HEK293 (cell line): ENCODE measurements at regions not wholly inside any gene's neighbourhood (a gene's known extent, or its start where the extent isn't known, plus 50 kb on each side); places are given as distances from the start of the nearest gene placed in this dataset.

ENCODE experiments used
- CTCF ChIP-seq: fragments of 450-650 bp; formaldehyde crosslinking; IDR thresholded peaks from 2 replicates; pipeline ENCODE4 v1.5.1; 2016; ENCODE audit warnings: missing biosample characterization, missing genetic modification characterization
- PRDM10 ChIP-seq: fragments of 450-650 bp; formaldehyde crosslinking; IDR thresholded peaks from 2 replicates; pipeline ENCODE4 v1.5.1; 2016; ENCODE audit warnings: missing biosample characterization, missing genetic modification characterization
- REST ChIP-seq: fragments of 450-650 bp; formaldehyde crosslinking; IDR thresholded peaks from 2 replicates; pipeline ENCODE4 v1.5.1; 2016; ENCODE audit warnings: missing biosample characterization, missing genetic modification characterization
- ZBTB17 ChIP-seq: fragments of 450-650 bp; formaldehyde crosslinking; IDR thresholded peaks from 2 replicates; pipeline ENCODE4 v1.5.1; 2016; ENCODE audit warnings: missing biosample characterization, missing genetic modification characterization
- ZNF211 ChIP-seq: fragments of 450-650 bp; formaldehyde crosslinking; IDR thresholded peaks from 2 replicates; pipeline ENCODE4 v1.5.1; 2016; ENCODE audit warnings: low read depth, missing biosample characterization, missing genetic modification characterization
- ZNF341 ChIP-seq: fragments of 450-650 bp; formaldehyde crosslinking; IDR thresholded peaks from 2 replicates; pipeline ENCODE4; 2016; ENCODE audit warnings: low read depth, missing biosample characterization, missing genetic modification characterization
- ZNF621 ChIP-seq: fragments of 450-650 bp; formaldehyde crosslinking; IDR thresholded peaks from 2 replicates; pipeline ENCODE4 v1.5.1; 2017; ENCODE audit warnings: missing biosample characterization, missing genetic modification characterization
- ZNF670 ChIP-seq: fragments of 450-650 bp; formaldehyde crosslinking; IDR thresholded peaks from 2 replicates; pipeline ENCODE4 v1.5.1; 2016; ENCODE audit warnings: missing biosample characterization, missing genetic modification characterization, low read depth
- ZNF776 ChIP-seq: fragments of 450-650 bp; formaldehyde crosslinking; IDR thresholded peaks from 2 replicates; pipeline ENCODE4 v1.5.0; 2017; ENCODE audit warnings: missing biosample characterization, missing genetic modification characterization, borderline replicate concordance
- TF ChIP-seq, protein P1 (sequence below): fragments of 450-650 bp; formaldehyde crosslinking; optimal IDR thresholded peaks from 2 replicates; pipeline ENCODE3; 2016; ENCODE audit warnings: missing biosample characterization, mild to moderate bottlenecking, missing genetic modification characterization

DNA sequence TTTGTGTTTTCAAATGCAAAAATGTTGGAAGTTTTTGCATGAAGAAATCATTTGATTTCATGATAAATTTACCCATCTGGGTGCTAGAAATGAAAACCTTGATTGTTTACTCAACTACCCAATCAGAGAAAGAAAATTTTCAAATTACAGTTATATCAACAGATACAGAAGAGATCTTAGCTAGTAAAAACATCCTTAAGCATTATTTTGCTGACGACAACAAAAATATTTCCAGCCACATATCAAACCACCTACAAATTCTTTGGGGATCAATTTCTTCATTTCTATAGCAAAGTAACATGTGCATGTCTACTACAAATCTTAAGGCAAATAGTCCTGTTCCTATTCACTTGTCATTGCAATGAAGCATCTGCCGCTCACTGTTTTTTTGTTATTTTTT lies 530.3 kb downstream of the ZIC1 start:
- TF ChIP-seq CTCF (tag by site-specific recombination) (no peak), ZNF670 (tag by site-specific recombination) (no peak), REST (no peak), PRDM10 (tag by site-specific recombination) (no peak), ZNF341 (no peak), ZNF211 (no peak), ZBTB17 (tag by site-specific recombination) (no peak), ZNF776 (no peak), ZNF621 (tag by site-specific recombination) (no peak)
- TF ChIP-seq, protein P1, sequence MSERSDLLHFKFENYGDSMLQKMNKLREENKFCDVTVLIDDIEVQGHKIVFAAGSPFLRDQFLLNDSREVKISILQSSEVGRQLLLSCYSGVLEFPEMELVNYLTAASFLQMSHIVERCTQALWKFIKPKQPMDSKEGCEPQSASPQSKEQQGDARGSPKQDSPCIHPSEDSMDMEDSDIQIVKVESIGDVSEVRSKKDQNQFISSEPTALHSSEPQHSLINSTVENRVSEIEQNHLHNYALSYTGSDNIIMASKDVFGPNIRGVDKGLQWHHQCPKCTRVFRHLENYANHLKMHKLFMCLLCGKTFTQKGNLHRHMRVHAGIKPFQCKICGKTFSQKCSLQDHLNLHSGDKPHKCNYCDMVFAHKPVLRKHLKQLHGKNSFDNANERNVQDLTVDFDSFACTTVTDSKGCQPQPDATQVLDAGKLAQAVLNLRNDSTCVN (tag by site-specific recombination) = no peak
